Prostate gland (tissue), 2 donors: ENCODE measurements at regions not wholly inside any gene's neighbourhood (a gene's known extent, or its start where the extent isn't known, plus 50 kb on each side); places are given as distances from the start of the nearest gene placed in this dataset.

ENCODE experiments used
- POLR2A ChIP-seq: fragments of 450-650 bp; IDR thresholded peaks from one replicate; pipeline ENCODE4 v1.6.1; 2016; ENCODE audit warnings: antibody characterized with exemption, mild to moderate bottlenecking
- TF ChIP-seq, protein P1 (sequence below), 4 experiments: fragments of 200-600 bp in 2 of 4; fragments of 450-650 bp in 2 of 4; sonication (generic) in 2 of 4; IDR thresholded peaks; 1 replicate in 3 of 4; 2 replicates in 1 of 4; pipeline ENCODE4 v1.5.1; 2016 to 2019; ENCODE audit warnings: antibody characterized with exemption in 4 of 4, mild to moderate bottlenecking in 2 of 4, moderate library complexity in 2 of 4

DNA sequence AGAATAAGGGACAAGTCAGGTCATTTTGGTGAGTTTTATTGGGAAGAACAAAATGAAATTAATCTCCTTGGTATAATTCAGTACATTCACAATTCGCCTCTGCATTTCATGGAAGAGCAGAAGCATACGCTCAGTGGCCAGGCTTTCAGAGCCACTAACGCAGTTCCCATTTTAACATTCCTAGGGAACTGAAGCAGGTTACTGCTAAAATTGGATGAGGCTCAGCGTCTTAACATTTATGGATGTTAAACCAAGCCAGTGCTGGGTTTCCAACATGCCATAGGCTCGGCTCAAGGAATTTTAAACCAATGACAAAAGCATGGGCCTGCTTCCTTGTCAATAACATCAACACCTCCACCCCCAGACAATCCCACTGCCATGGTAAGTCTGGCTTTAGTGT, 172.7 kb upstream of the PRICKLE2 start:
- TF ChIP-seq POLR2A = no peak
- TF ChIP-seq, protein P1, sequence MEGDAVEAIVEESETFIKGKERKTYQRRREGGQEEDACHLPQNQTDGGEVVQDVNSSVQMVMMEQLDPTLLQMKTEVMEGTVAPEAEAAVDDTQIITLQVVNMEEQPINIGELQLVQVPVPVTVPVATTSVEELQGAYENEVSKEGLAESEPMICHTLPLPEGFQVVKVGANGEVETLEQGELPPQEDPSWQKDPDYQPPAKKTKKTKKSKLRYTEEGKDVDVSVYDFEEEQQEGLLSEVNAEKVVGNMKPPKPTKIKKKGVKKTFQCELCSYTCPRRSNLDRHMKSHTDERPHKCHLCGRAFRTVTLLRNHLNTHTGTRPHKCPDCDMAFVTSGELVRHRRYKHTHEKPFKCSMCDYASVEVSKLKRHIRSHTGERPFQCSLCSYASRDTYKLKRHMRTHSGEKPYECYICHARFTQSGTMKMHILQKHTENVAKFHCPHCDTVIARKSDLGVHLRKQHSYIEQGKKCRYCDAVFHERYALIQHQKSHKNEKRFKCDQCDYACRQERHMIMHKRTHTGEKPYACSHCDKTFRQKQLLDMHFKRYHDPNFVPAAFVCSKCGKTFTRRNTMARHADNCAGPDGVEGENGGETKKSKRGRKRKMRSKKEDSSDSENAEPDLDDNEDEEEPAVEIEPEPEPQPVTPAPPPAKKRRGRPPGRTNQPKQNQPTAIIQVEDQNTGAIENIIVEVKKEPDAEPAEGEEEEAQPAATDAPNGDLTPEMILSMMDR (IDR thresholded peaks at IDR 0.05) = no peak
